ENCODE measurements at regions not wholly inside any gene's neighbourhood (a gene's known extent, or its start where the extent isn't known, plus 50 kb on each side); places are given as distances from the start of the nearest gene placed in this dataset.
"Not testable (repeated sequence)": the region's sequence is repeated elsewhere in the genome, so short reads cannot be mapped to it uniquely, and the experiment has no call there.

GRCh38 chr5:74462356-74462755 lies 178.2 kb downstream of the ENC1 start:
- DNase-seq (ENCODE audit: low read depth in 1 of 2, low spot score in 1 of 2): no peak

DNA sequence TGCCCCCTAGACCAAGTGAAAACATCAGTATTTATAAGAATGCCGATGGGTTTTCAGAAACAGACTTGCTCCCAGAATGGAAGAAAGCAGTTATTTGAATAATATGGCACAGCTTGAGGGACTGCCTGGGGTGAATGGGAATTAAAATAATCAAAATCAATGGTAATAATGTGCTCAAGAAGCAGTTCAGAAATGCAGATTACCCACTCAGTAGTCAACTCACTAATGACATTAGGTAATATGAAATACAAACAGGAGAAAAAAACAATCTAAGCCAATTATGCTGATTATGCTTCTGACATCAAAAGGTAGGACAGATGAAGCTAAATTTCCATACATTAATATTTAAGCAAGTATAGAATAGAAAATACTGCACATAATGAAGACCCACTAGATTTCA lies 179.3 kb downstream of the ENC1 start:
- no peak for DNase-seq (ENCODE audit: low read depth in 1 of 2, low spot score in 1 of 2)

DNA sequence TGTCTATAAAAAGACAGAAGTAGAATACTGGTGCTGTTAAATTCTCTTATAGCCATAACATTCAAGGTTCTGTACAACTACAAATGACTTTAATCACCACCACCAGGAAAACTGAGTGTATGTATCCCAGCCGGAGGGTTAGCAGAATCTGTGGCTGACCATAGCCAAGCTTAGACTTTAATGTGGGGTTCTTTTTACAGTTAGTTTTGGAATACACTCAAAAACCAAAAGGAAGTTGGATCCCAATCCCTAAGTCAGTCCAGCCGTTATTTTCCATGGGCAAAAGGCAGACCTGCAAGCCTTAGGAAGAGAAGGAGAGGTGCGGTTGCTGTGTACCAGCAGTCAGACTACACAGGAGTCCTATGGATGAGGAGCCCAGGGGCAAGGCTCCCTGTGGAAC lies 179.8 kb downstream of the ENC1 start:
- no peak for DNase-seq (ENCODE audit: low read depth in 1 of 2, low spot score in 1 of 2)

- no peak for DNase-seq (ENCODE audit: low read depth in 1 of 2, low spot score in 1 of 2)
Measured at GRCh38 chr5:74459984-74460383, 180.5 kb downstream of the ENC1 start.

DNA sequence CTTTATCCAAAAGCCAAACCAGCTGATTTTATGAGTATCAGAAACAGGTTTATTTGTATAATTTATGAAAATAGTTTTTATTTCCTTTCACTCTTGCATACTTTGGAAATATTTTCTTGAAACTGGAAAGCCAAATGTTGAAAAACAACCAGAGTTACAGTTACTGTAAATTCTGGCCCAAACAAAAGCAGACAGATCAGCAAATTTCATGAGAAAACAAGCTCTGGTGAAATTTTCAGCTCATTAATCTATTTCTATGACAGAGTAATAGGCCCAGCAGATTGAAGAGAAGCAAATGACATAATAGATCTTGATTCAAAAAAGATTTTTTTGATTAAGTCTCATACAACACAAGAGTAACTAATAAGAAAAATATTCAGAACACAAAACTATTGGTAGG lies 182.7 kb downstream of the ENC1 start:
- no peak for DNase-seq (ENCODE audit: low read depth in 1 of 2, low spot score in 1 of 2)

DNA sequence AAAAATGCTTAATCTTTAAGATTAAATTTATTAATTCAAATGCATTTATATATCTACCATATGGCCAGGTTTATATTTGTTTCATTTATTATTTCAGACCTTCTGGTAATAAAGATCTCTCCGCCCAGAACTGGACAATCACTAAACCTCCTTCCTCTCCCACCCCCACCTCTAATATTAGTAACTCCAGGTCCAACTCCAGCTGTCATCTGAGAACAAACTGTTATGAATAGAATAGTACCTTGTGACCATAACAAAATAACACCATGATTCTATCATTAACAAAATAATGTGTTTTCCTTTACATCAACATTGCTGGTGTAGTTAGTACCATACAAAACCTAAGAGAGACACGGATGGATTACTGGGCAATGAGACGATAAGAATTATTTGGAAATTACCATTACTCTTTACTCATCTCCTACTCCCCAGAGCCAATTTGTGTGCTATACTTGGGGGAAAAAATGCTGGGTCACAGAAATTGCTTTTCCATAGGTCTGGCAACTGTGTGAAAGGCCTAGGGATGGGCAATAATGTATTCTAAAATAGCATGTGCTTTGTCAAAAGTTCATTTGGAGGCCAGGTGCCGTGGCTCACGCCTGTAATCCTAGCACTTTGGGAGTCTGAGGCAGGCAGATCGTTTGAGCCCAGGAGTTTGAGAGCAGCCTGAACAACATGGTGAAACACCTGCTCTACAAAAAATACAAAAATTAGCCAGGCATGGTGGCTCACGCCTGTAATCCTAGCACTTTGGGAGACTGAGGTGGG lies 186.1 kb downstream of the ENC1 start:
- DNase-seq (ENCODE audit: low read depth in 1 of 2, low spot score in 1 of 2): no peak

DNA sequence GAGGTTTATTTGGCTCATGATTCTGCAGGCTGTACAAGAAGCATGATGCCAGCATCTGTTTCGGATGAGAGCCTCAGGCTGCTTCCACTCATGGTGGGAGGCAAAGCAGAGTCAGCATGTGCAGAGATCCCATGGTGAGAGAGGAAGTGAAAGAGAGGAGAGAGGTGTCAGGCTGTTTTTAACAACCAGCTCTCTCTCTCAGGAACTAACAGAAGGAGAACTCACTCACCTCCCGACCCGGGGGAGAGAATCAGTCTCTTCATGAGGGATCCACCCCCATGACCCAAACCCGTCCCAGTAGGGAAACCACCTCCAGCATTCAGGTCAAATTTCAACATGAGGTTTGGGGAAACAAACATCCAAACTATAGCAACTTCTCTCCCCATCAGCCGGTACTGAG lies 187.7 kb downstream of the ENC1 start:
- DNase-seq (ENCODE audit: low read depth in 1 of 2, low spot score in 1 of 2): no peak

GRCh38 chr5:74450095-74450494 lies 190.4 kb downstream of the ENC1 start:
- DNase-seq (ENCODE audit: low read depth in 1 of 2, low spot score in 1 of 2): no peak

DNA sequence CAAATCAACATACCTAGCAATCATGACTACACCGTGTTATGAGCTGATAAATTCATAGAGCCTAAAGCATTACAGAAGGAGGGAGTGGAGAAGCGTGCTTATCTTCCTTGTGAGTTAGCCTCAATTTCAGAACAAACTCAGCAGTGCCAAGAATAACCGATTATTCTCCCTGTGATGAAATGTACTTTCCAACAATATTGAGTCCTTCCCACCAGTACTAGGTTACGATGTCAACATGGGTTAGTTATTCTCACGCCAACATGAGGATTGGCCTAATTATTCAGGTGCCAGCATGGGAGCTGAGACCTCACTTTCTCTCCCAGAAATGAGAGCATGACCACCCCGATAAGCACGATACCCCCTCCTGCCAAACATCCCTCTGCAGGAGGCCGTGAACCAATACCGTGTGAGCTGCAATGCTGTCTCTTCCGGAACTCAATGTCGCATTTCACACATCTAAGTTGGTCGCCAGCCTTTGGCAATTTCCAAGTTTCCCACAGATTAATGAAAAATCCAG lies 193.7 kb downstream of the ENC1 start:
- DNase-seq (ENCODE audit: low read depth in 1 of 2, low spot score in 1 of 2): no peak

DNA sequence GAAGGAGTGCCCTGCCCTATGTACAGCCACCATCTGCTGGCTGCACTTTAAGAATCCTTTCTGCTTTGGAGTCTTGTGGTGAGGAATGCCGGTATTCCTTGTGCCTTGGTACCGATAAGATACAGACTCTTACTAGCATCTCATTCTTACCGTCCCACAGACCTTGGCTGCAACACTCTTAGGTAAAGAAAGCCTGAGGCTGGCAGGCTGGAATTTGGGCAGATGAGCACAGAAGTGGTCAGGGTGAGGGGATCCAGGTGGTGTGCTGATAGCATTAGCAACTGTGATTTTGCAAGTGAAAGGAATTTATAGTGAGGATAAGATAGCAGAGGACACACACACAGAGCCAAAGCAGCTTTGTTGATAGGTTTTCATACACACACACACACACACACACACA lies 198.1 kb downstream of the ENC1 start:
- DNase-seq (ENCODE audit: low read depth in 1 of 2, low spot score in 1 of 2): no peak

- DNase-seq (ENCODE audit: low read depth in 1 of 2, low spot score in 1 of 2): no peak
Measured at GRCh38 chr5:74441616-74442015, 198.9 kb downstream of the ENC1 start.

DNA sequence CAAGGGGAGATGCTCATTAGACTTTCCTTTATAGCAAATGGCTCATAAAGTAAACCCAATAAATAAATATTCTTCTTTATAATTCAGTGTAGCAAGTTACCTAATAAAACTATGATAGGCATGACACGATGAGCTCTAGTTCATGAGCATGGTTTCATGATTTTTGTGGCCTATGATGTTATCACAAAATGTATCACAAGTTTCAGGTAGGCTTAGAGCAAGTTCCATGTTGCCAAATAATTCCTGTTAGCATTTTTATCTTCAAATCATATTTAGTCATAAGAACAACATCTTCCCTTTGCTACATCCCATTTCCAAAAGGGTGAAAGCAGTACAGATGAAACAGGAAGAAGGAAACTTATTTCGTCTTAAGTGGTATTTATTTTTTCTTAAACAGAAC lies 200.2 kb downstream of the ENC1 start:
- DNase-seq (ENCODE audit: low read depth in 1 of 2, low spot score in 1 of 2): no peak

- DNase-seq (ENCODE audit: low read depth in 1 of 2, low spot score in 1 of 2): not testable (repeated sequence)
Measured at GRCh38 chr5:74437870-74438269, 202.7 kb downstream of the ENC1 start.

- DNase-seq (ENCODE audit: low read depth in 1 of 2, low spot score in 1 of 2): no peak
Measured at GRCh38 chr5:74433896-74434829, 206.4 kb downstream of the ENC1 start.

DNA sequence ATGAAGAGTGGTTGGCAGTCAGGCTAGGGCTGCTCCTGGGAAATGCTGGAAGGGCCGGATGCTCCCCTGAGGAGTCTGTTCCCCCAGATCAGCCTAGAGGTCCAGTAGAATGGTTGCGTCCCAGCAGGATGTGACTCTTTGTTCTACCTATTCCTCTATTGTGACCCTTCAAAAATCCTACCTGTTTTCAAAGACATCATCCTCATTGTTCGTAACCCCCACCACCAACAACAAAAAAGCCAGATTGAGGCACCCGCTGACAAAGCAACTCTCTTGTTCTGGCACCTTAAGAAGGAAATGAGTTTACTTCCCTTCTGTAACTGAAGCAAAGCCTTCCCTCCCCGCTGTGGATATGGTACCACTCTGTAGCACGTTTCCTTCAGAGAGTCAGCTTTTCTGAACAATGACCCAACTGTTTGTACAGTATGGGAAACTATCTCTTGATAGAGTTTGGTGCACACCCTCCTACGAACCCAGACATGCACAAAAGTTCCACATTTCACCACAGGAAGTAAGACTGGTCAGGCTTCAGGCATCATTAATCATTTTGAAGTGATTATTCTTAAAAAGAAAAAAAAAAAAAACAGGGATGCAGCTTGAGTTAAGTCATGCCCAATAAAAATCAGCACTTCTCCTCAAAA lies 207.2 kb downstream of the ENC1 start:
- no peak for DNase-seq (ENCODE audit: low read depth in 1 of 2, low spot score in 1 of 2)

GRCh38 chr5:74432721-74433120 lies 207.8 kb downstream of the ENC1 start:
- no peak for DNase-seq (ENCODE audit: low read depth in 1 of 2, low spot score in 1 of 2)

- no peak for DNase-seq (ENCODE audit: low read depth in 1 of 2, low spot score in 1 of 2)
Measured at GRCh38 chr5:74432216-74432615, 208.3 kb downstream of the ENC1 start.

GRCh38 chr5:74431290-74431669 lies 209.2 kb downstream of the ENC1 start:
- DNase-seq (ENCODE audit: low read depth in 1 of 2, low spot score in 1 of 2): no peak

GRCh38 chr5:74430631-74431289 lies 209.8 kb downstream of the ENC1 start:
- DNase-seq (ENCODE audit: low read depth in 1 of 2, low spot score in 1 of 2): no peak

DNA sequence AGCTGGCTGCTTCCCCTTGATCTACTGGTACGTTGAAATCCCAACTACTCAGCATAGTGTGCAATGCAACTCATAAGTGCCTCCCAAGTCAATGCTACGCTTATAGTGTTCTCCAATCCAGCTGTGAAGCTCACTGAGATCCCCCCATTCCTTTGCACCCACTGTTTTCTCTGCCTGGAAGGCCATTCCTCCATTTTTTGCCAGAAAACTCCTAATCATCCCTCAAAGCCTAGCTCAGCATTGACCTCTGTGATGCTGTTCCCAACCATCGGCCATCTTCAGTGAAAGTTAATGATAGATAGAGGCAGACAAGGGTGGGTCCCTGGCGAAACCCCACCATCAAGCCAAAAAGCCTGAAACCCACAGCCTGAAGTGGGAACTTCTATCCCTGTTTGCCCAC lies 211.0 kb downstream of the ENC1 start:
- DNase-seq (ENCODE audit: low read depth in 1 of 2, low spot score in 1 of 2): no peak

GRCh38 chr5:74428876-74429275 lies 211.7 kb downstream of the ENC1 start:
- DNase-seq (ENCODE audit: low read depth in 1 of 2, low spot score in 1 of 2): no peak
